Adipocyte (in vitro differentiated cells): ENCODE measurements at regions not wholly inside any gene's neighbourhood (a gene's known extent, or its start where the extent isn't known, plus 50 kb on each side); places are given as distances from the start of the nearest gene placed in this dataset.

ENCODE experiments used
- DNase-seq: peaks from one replicate; pipeline ENCODE4 v3.0.0-alpha.2; 2015; ENCODE audit warnings: low read depth
- H3K27me3 ChIP-seq: replicated peaks from 2 replicates; pipeline ENCODE4 v1.7.0; 2013; ENCODE audit warnings: mild to moderate bottlenecking, low read length, moderate library complexity; ENCODE audit not compliant: control insufficient read depth, insufficient read depth
- H3K36me3 ChIP-seq: 2 replicates; pipeline ENCODE4 v1.7.0; 2013; ENCODE audit warnings: low read length, mild to moderate bottlenecking, moderate library complexity; ENCODE audit not compliant: control insufficient read depth, insufficient read depth, severe bottlenecking
- H3K4me1 ChIP-seq: 2 replicates; pipeline ENCODE4 v1.7.0; 2013; ENCODE audit warnings: mild to moderate bottlenecking, low read length, moderate library complexity; ENCODE audit not compliant: control insufficient read depth, insufficient read depth
- H3K4me3 ChIP-seq: 2 replicates; pipeline ENCODE4 v1.7.0; 2013; ENCODE audit warnings: mild to moderate bottlenecking, low read length, moderate library complexity
- H3K9ac ChIP-seq: 2 replicates; pipeline ENCODE4 v1.7.0; 2013; ENCODE audit warnings: mild to moderate bottlenecking, low read length, moderate library complexity
- H3K9me3 ChIP-seq: 2 replicates; pipeline ENCODE4 v1.7.0; 2013; ENCODE audit warnings: mild to moderate bottlenecking, low read length, moderate library complexity; ENCODE audit not compliant: control insufficient read depth

GRCh38 chr22:22388090-22388489 lies 120.5 kb downstream of the ZNF280B start:
- no peak for DNase-seq
- Histone ChIP-seq H3K4me1 (no peaks in the 10 kb centered on the region), H3K36me3 (no peaks in the 10 kb centered on the region), H3K27me3 (peaks cover 61% of the 10 kb centered on the region), H3K9me3 (peaks cover 14% of the 10 kb centered on the region), H3K9ac (no peak overlapping the region), H3K4me3 (no peak overlapping the region)

- DNase-seq, result no peak
- H3K9ac ChIP-seq, result no peak overlapping the region
- peaks cover 61% of the 10 kb centered on the region for H3K27me3 ChIP-seq
- no peak overlapping the region for H3K4me3 ChIP-seq
- H3K4me1 ChIP-seq, result no peaks in the 10 kb centered on the region
- H3K9me3 ChIP-seq, result peaks cover 18% of the 10 kb centered on the region
- no peaks in the 10 kb centered on the region for H3K36me3 ChIP-seq
These were observed 120.0 kb downstream of the ZNF280B start for GRCh38 chr22:22388494-22388893.

DNA sequence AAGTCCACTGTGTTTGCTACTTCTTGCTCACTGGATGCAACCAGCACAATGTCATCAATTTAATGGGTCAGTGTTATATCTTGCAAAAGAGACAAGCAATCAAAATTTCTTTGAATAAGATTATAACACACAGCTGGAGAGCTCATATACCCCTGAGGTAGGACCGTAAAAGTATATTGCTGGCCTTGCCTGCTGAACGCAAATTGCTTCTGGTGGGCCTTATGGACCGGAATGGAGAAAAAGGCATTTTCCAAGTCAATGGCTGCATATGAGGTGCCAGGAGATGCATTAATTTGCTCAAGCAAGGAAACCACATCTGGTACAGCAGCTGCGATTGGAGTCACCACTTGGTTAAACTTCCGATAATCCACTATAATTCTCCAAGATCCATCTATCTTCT lies 119.1 kb downstream of the ZNF280B start:
- H3K27me3 ChIP-seq, result peaks cover 52% of the 10 kb centered on the region
- DNase-seq, result no peak
- peaks cover 21% of the 10 kb centered on the region for H3K9me3 ChIP-seq
- H3K36me3 ChIP-seq, result no peaks in the 10 kb centered on the region
- no peak overlapping the region for H3K4me3 ChIP-seq
- no peak overlapping the region for H3K9ac ChIP-seq
- no peaks in the 10 kb centered on the region for H3K4me1 ChIP-seq

DNA sequence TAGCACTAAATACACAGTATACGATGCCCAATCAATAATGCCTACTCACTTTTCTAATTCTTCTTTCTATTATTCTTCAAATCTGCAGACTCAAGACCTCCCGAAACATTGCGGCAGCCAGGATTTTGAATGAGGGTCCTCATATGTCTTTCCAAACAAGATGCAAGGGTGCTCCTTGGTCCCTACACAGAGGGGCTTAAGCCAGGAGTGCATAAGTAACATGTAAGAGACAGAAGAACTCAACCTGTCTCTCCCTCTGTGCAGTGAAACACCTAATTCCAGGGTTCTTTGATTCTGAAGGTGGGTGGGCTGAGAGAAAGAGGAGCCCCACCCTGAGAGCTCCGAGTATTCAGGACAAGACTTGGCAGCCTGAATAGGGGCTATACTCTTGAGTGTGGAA lies 117.6 kb downstream of the ZNF280B start:
- Histone ChIP-seq H3K9me3 (peaks cover 18% of the 10 kb centered on the region), H3K4me3 (no peak overlapping the region), H3K4me1 (no peaks in the 10 kb centered on the region), H3K9ac (no peak overlapping the region), H3K27me3 (peaks cover 41% of the 10 kb centered on the region), H3K36me3 (no peaks in the 10 kb centered on the region)
- no peak for DNase-seq

DNA sequence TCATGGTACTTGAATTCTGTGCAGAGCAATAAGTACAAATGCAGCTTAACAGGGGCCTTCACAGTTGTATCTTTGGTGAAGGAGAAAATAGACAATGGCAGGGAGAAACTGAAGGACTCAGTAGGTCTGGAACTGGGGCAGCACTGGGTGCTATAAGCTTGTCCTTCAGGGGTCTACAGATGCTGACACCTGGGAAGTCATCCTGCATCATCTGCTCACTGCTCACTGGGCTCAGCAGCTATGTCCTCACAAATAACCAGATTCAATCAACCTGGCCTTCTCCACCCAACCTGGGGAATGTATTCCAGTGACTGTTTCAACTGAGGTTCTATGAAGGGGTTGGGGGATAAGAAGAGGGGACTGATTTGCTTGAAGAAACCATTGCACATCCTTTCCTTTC lies 117.0 kb downstream of the ZNF280B start:
- Histone ChIP-seq H3K9ac (no peak overlapping the region), H3K4me3 (no peak overlapping the region), H3K27me3 (peaks cover 35% of the 10 kb centered on the region), H3K4me1 (peaks cover under 1% of the 10 kb centered on the region), H3K36me3 (no peaks in the 10 kb centered on the region), H3K9me3 (peaks cover 18% of the 10 kb centered on the region)
- no peak for DNase-seq

DNA sequence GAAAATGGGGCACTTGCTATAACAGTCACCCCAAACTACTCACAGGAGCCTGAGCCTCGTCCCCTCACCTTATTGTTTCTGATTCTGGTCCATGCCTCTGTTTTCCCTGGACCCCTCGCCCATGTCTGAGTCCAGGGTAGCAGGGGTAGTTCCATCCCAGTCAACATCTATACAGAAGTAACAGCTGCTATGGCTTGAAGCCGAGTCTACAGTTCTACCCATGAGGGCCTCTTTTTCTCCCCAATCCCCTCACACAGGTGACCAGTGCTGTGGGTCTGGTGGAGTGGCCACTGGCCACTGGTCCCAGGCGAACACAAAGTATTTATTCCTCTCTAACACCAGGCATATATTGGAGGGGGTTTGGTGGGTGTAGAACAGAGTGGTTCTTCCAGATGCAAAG lies 116.4 kb downstream of the ZNF280B start:
- Histone ChIP-seq H3K9me3 (peaks cover 18% of the 10 kb centered on the region), H3K4me1 (peaks cover 7% of the 10 kb centered on the region), H3K4me3 (no peak overlapping the region), H3K9ac (no peak overlapping the region), H3K36me3 (no peaks in the 10 kb centered on the region), H3K27me3 (peaks cover 30% of the 10 kb centered on the region)
- no peak for DNase-seq

- Histone ChIP-seq H3K4me1 (peaks cover 18% of the 10 kb centered on the region), H3K9ac (no peak overlapping the region), H3K9me3 (peaks cover 18% of the 10 kb centered on the region), H3K36me3 (no peaks in the 10 kb centered on the region), H3K4me3 (no peak overlapping the region), H3K27me3 (peaks cover 24% of the 10 kb centered on the region)
- no peak for DNase-seq
These were observed 114.0 kb downstream of the ZNF280B start for GRCh38 chr22:22394591-22394990.

GRCh38 chr22:22395245-22395644 lies 113.3 kb downstream of the ZNF280B start:
- Histone ChIP-seq H3K9me3 (peaks cover 18% of the 10 kb centered on the region), H3K36me3 (no peaks in the 10 kb centered on the region), H3K9ac (no peak overlapping the region), H3K4me1 (peaks cover 18% of the 10 kb centered on the region), H3K4me3 (no peak overlapping the region), H3K27me3 (peaks cover 29% of the 10 kb centered on the region)
- DNase-seq, result no peak

- H3K9ac ChIP-seq, result no peak overlapping the region
- peaks cover 18% of the 10 kb centered on the region for H3K9me3 ChIP-seq
- no peaks in the 10 kb centered on the region for H3K36me3 ChIP-seq
- H3K27me3 ChIP-seq, result peaks cover 15% of the 10 kb centered on the region
- H3K4me1 ChIP-seq, result peaks cover 18% of the 10 kb centered on the region
- DNase-seq, result no peak
- H3K4me3 ChIP-seq, result no peak overlapping the region
These were observed 111.7 kb downstream of the ZNF280B start for GRCh38 chr22:22396741-22397291.

GRCh38 chr22:22397292-22397870 lies 111.2 kb downstream of the ZNF280B start:
- H3K4me3 ChIP-seq, result peak overlapping the region; percentile 41
- H3K9me3 ChIP-seq, result peaks cover 15% of the 10 kb centered on the region
- peaks cover 10% of the 10 kb centered on the region for H3K27me3 ChIP-seq

GRCh38 chr22:22397875-22398524 lies 110.5 kb downstream of the ZNF280B start:
- Histone ChIP-seq H3K4me3 (no peak overlapping the region), H3K36me3 (no peaks in the 10 kb centered on the region), H3K4me1 (peaks cover 18% of the 10 kb centered on the region), H3K27me3 (peaks cover 10% of the 10 kb centered on the region), H3K9me3 (peaks cover 10% of the 10 kb centered on the region), H3K9ac (no peak overlapping the region)
- DNase-seq, result no peak

More at GRCh38 chr22:22397292-22397870, 111.2 kb downstream of the ZNF280B start:
- Histone ChIP-seq H3K4me1 (peaks cover 18% of the 10 kb centered on the region), H3K9ac (no peak overlapping the region), H3K36me3 (no peaks in the 10 kb centered on the region)
- DNase-seq, result peak; percentile 14
